ENCODE measurements at regions not wholly inside any gene's neighbourhood (a gene's known extent, or its start where the extent isn't known, plus 50 kb on each side); places are given as distances from the start of the nearest gene placed in this dataset.

DNA sequence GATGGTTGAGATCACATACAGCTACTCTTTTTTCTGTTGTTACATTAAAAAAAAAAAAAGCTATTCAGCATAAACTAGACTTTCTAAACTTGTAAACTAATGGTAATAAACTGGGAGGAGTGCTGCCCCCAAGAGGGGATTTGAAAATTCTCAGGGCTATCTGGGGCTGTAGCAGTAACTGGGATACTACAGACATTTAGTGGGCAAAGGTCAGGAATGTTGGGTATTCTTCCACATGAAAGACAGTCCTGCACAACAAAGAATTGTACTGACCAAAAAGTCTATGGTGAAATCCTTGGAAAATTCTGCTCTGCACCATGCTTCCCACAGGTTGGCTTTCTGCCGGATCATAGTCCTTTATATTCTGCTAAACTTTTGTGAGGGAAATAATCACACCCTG lies 232.6 kb upstream of the BOD1L1 start (continued):
- TF ChIP-seq YY1 (IDR thresholded peaks at IDR 0.05) = no peak

DNA sequence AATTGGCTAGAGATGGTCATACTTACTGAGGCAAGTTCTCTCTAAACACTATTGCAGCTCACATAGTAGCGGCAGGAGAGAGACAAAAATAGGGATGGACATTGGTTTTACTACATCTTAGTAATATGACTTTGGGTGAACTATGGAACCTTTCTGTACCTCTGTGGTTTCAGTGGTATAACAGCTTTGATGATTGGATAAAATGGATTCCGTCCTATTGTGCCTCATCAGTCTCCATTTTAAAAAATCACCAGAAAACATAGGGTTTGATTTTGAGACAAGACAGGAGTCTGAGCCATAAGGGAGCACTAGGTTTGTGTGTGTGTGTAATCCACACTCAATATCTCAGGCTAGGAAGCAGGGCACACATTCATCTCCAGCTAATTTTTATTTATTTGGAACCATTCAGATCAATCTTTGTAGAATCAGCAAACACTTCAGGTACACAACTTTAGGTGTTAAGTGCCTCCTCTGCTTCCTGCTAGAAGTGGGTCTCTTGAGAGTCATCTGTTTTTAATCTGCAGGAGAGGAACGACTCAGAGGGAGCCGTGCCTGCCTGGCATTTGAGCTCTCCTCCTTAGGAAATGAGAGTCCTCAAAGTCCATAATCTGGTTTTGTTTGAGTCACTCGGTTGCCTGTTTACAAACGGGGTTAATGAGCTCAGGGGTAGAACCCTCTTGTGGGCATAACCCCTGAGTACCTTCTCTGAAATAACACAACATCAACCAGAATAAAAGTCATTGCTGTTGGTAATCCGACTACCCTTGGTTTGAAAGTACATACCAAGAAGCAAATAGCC lies 238.5 kb upstream of the BOD1L1 start:
- Histone ChIP-seq H3K27me3 (ENCODE audit: control insufficient read depth in 4 of 4, insufficient read depth in 4 of 4, low read length in 3 of 4) (no peaks in the 10 kb centered on the region), H3K36me3 (ENCODE audit: control insufficient read depth in 4 of 4, insufficient read depth in 3 of 4, low read depth in 1 of 4, low read length in 3 of 4) (no peaks in the 10 kb centered on the region), H3K27ac (ENCODE audit: low read depth in 1 of 2, low read length in 2 of 2) (peak overlapping the region in 1 of 2 donors; percentile 19), H3K4me3 (ENCODE audit: low read depth in 1 of 3, low read length in 3 of 3) (no peak overlapping the region), H3K9me3 (ENCODE audit: control insufficient read depth in 4 of 4, low read length in 3 of 4) (peaks cover 0 to 8% (median 6%) of the 10 kb centered on the region in 4 donors), H3K9ac (ENCODE audit: low read depth in 1 of 2, low read length in 2 of 2) (no peak overlapping the region), H3K4me1 (ENCODE audit: control insufficient read depth in 4 of 4, insufficient read depth in 4 of 4, low read length in 3 of 4) (peaks cover 0 to 22% (median 2%) of the 10 kb centered on the region in 4 donors)
- 44% methylated on average over 7 of the region's 7 CpGs for WGBS
- TF ChIP-seq HNF4A (conservative IDR thresholded peaks at IDR 0.05) (peak; percentile 57 to 76), RAD21 (IDR thresholded peaks at IDR 0.05) (peak; percentile 27 to 44), SP1 (IDR thresholded peaks at IDR 0.05) (peak; percentile 76), RXRA (IDR thresholded peaks at IDR 0.05) (peak; percentile 90 to 98), HNF4G (IDR thresholded peaks at IDR 0.05) (peak; percentile 14)
- TF ChIP-seq, protein P1, sequence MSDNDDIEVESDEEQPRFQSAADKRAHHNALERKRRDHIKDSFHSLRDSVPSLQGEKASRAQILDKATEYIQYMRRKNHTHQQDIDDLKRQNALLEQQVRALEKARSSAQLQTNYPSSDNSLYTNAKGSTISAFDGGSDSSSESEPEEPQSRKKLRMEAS (IDR thresholded peaks at IDR 0.05) = no peak
- DNase-seq (ENCODE audit: low spot score) = no peak

DNA sequence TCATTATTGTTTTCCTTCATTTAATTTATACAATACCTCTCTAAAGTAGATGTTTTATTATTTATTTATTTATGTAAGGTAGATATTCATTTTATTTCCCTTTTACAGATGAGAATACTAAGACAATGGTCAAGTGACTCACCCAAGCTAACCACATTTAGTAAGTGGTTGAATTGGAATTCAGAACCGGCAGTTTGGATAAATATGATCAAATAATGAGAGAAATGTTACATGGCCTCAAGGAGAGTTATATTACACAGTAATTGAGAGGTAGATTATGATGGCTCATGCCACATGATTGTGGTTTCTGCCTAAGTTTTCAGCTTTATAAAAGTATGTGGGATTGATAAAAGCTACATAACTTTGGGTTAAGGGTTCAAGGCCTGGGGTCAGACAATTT lies 239.4 kb upstream of the BOD1L1 start:
- TF ChIP-seq JUND (IDR thresholded peaks at IDR 0.05) (no peak), TAF1 (conservative IDR thresholded peaks at IDR 0.05) (no peak), HNF4G (IDR thresholded peaks at IDR 0.05) (no peak), RXRA (IDR thresholded peaks at IDR 0.05) (no peak), YY1 (IDR thresholded peaks at IDR 0.05) (no peak), RAD21 (IDR thresholded peaks at IDR 0.05) (no peak)
- TF ChIP-seq, protein P2, sequence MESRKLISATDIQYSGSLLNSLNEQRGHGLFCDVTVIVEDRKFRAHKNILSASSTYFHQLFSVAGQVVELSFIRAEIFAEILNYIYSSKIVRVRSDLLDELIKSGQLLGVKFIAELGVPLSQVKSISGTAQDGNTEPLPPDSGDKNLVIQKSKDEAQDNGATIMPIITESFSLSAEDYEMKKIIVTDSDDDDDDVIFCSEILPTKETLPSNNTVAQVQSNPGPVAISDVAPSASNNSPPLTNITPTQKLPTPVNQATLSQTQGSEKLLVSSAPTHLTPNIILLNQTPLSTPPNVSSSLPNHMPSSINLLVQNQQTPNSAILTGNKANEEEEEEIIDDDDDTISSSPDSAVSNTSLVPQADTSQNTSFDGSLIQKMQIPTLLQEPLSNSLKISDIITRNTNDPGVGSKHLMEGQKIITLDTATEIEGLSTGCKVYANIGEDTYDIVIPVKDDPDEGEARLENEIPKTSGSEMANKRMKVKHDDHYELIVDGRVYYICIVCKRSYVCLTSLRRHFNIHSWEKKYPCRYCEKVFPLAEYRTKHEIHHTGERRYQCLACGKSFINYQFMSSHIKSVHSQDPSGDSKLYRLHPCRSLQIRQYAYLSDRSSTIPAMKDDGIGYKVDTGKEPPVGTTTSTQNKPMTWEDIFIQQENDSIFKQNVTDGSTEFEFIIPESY (IDR thresholded peaks at IDR 0.05) = no peak
- TF ChIP-seq, protein P3, sequence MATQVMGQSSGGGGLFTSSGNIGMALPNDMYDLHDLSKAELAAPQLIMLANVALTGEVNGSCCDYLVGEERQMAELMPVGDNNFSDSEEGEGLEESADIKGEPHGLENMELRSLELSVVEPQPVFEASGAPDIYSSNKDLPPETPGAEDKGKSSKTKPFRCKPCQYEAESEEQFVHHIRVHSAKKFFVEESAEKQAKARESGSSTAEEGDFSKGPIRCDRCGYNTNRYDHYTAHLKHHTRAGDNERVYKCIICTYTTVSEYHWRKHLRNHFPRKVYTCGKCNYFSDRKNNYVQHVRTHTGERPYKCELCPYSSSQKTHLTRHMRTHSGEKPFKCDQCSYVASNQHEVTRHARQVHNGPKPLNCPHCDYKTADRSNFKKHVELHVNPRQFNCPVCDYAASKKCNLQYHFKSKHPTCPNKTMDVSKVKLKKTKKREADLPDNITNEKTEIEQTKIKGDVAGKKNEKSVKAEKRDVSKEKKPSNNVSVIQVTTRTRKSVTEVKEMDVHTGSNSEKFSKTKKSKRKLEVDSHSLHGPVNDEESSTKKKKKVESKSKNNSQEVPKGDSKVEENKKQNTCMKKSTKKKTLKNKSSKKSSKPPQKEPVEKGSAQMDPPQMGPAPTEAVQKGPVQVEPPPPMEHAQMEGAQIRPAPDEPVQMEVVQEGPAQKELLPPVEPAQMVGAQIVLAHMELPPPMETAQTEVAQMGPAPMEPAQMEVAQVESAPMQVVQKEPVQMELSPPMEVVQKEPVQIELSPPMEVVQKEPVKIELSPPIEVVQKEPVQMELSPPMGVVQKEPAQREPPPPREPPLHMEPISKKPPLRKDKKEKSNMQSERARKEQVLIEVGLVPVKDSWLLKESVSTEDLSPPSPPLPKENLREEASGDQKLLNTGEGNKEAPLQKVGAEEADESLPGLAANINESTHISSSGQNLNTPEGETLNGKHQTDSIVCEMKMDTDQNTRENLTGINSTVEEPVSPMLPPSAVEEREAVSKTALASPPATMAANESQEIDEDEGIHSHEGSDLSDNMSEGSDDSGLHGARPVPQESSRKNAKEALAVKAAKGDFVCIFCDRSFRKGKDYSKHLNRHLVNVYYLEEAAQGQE (IDR thresholded peaks at IDR 0.05) = no peak
- TF ChIP-seq, protein P4, sequence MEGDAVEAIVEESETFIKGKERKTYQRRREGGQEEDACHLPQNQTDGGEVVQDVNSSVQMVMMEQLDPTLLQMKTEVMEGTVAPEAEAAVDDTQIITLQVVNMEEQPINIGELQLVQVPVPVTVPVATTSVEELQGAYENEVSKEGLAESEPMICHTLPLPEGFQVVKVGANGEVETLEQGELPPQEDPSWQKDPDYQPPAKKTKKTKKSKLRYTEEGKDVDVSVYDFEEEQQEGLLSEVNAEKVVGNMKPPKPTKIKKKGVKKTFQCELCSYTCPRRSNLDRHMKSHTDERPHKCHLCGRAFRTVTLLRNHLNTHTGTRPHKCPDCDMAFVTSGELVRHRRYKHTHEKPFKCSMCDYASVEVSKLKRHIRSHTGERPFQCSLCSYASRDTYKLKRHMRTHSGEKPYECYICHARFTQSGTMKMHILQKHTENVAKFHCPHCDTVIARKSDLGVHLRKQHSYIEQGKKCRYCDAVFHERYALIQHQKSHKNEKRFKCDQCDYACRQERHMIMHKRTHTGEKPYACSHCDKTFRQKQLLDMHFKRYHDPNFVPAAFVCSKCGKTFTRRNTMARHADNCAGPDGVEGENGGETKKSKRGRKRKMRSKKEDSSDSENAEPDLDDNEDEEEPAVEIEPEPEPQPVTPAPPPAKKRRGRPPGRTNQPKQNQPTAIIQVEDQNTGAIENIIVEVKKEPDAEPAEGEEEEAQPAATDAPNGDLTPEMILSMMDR (IDR thresholded peaks at IDR 0.05; ENCODE audit: low read depth, low read length, missing input control) = no peak
- TF ChIP-seq, protein P1 (IDR thresholded peaks at IDR 0.05) = no peak
- 93% methylated on average over 1 of the region's 1 CpG for WGBS
- no peak overlapping the region for H3K4me3 ChIP-seq (ENCODE audit: low read depth in 1 of 3, low read length in 3 of 3)

More for the DNA sequence above, 239.4 kb upstream of the BOD1L1 start:
- no peak for DNase-seq (ENCODE audit: low spot score)
- no peaks in the 10 kb centered on the region for H3K36me3 ChIP-seq (ENCODE audit: control insufficient read depth in 4 of 4, insufficient read depth in 3 of 4, low read depth in 1 of 4, low read length in 3 of 4)
- H3K9me3 ChIP-seq (ENCODE audit: control insufficient read depth in 4 of 4, low read length in 3 of 4) = peaks cover 0 to 7% (median 6%) of the 10 kb centered on the region in 4 donors
- H3K4me1 ChIP-seq (ENCODE audit: control insufficient read depth in 4 of 4, insufficient read depth in 4 of 4, low read length in 3 of 4) = peaks cover 0 to 22% (median 2%) of the 10 kb centered on the region in 4 donors
- no peaks in the 10 kb centered on the region for H3K27me3 ChIP-seq (ENCODE audit: control insufficient read depth in 4 of 4, insufficient read depth in 4 of 4, low read length in 3 of 4)
- no peak overlapping the region for H3K9ac ChIP-seq (ENCODE audit: low read depth in 1 of 2, low read length in 2 of 2)
- no peak overlapping the region for H3K27ac ChIP-seq (ENCODE audit: low read depth in 1 of 2, low read length in 2 of 2)

All from liver (tissue), 8 donors.